H9 (cell line): ENCODE measurements at regions not wholly inside any gene's neighbourhood (a gene's known extent, or its start where the extent isn't known, plus 50 kb on each side); places are given as distances from the start of the nearest gene placed in this dataset.

ENCODE experiments used
- DNase-seq: peaks from one replicate; pipeline ENCODE4 v3.0.0-alpha.2; 2017
- H2AFZ ChIP-seq: one replicate; pipeline ENCODE4 v1.6.1; 2013; ENCODE audit warnings: mild to moderate bottlenecking, low read length, control low read depth, moderate library complexity
- H2AK5ac ChIP-seq: 2 replicates; pipeline ENCODE4 v1.6.1; 2013; ENCODE audit warnings: low read length, control low read depth, mixed read lengths; ENCODE audit not compliant: insufficient read length
- H2BK120ac ChIP-seq: one replicate; pipeline ENCODE4 v1.6.1; 2013; ENCODE audit warnings: low read depth, mild to moderate bottlenecking, low read length, control low read depth, inconsistent platforms; ENCODE audit not compliant: poor library complexity, severe bottlenecking
- H2BK12ac ChIP-seq: 2 replicates; pipeline ENCODE4 v1.6.1; 2013; ENCODE audit warnings: low read length, control low read depth, mixed read lengths, low read depth; ENCODE audit not compliant: insufficient read length
- H2BK15ac ChIP-seq: 2 replicates; pipeline ENCODE4 v1.6.1; 2013; ENCODE audit warnings: low read depth, low read length, control low read depth
- H2BK20ac ChIP-seq: one replicate; pipeline ENCODE4 v1.6.1; 2013; ENCODE audit warnings: low read depth, mild to moderate bottlenecking, low read length, control low read depth, inconsistent platforms; ENCODE audit not compliant: poor library complexity, severe bottlenecking
- H2BK5ac ChIP-seq: 2 replicates; pipeline ENCODE4 v1.6.1; 2013; ENCODE audit warnings: low read length, control low read depth, mixed read lengths; ENCODE audit not compliant: insufficient read length
- H3K14ac ChIP-seq: 2 replicates; pipeline ENCODE4 v1.6.1; 2013; ENCODE audit warnings: low read length, control low read depth; ENCODE audit not compliant: insufficient read depth
- H3K18ac ChIP-seq: 2 replicates; pipeline ENCODE4 v1.6.1; 2013; ENCODE audit warnings: low read depth, mild to moderate bottlenecking, mixed read lengths, low read length, control low read depth; ENCODE audit not compliant: insufficient read length
- H3K23ac ChIP-seq: 2 replicates; pipeline ENCODE4 v1.6.1; 2013; ENCODE audit warnings: low read length, control low read depth, mixed read lengths, low read depth; ENCODE audit not compliant: insufficient read length
- H3K23me2 ChIP-seq: 2 replicates; pipeline ENCODE4 v1.6.1; 2013; ENCODE audit warnings: low read depth, mild to moderate bottlenecking, mixed read lengths, low read length, control low read depth; ENCODE audit not compliant: insufficient read length, poor library complexity, severe bottlenecking
- H3K27ac ChIP-seq: 2 replicates; pipeline ENCODE4 v1.5.1; 2013; ENCODE audit warnings: low read length, control low read depth, mixed read lengths, low read depth; ENCODE audit not compliant: insufficient read length
- H3K27me3 ChIP-seq: 2 replicates; pipeline ENCODE4 v1.6.1; 2013; ENCODE audit warnings: low read length, control low read depth, inconsistent platforms; ENCODE audit not compliant: insufficient read depth
- H3K4ac ChIP-seq: 2 replicates; pipeline ENCODE4 v1.6.1; 2013; ENCODE audit warnings: low read depth, mild to moderate bottlenecking, control low read depth, inconsistent platforms, low read length, moderate library complexity
- H3K4me1 ChIP-seq: 2 replicates; pipeline ENCODE4 v1.6.1; 2013; ENCODE audit warnings: low read length, control low read depth, inconsistent platforms; ENCODE audit not compliant: insufficient read depth
- H3K4me2 ChIP-seq: 2 replicates; pipeline ENCODE4 v1.6.1; 2013; ENCODE audit warnings: low read length, control low read depth, mixed read lengths; ENCODE audit not compliant: insufficient read length, insufficient read depth
- H3K56ac ChIP-seq: 2 replicates; pipeline ENCODE4 v1.6.1; 2013; ENCODE audit warnings: low read depth, mild to moderate bottlenecking, mixed read lengths, low read length, control low read depth; ENCODE audit not compliant: insufficient read length
- H3K79me1 ChIP-seq: 2 replicates; pipeline ENCODE4 v1.6.1; 2013; ENCODE audit warnings: low read depth, mild to moderate bottlenecking, moderate library complexity, low read length, control low read depth, inconsistent platforms; ENCODE audit not compliant: insufficient read depth, poor library complexity, severe bottlenecking
- H3K79me2 ChIP-seq: 2 replicates; pipeline ENCODE4 v1.6.1; 2013; ENCODE audit warnings: low read length, control low read depth, inconsistent platforms; ENCODE audit not compliant: insufficient read depth
- H3K9ac ChIP-seq: 2 replicates; pipeline ENCODE4 v1.6.1; 2013; ENCODE audit warnings: low read length, control low read depth, mixed read lengths; ENCODE audit not compliant: insufficient read length; ENCODE audit errors: extremely low read depth
- H3K9me3 ChIP-seq: one replicate; pipeline ENCODE4 v1.6.1; 2013; ENCODE audit warnings: low read depth, low read length, inconsistent platforms; ENCODE audit not compliant: control insufficient read depth
- H3T11ph ChIP-seq: one replicate; pipeline ENCODE4 v1.6.1; 2013; ENCODE audit warnings: mild to moderate bottlenecking, low read length, control low read depth, inconsistent platforms
- H4K20me1 ChIP-seq: one replicate; pipeline ENCODE4 v1.6.1; 2013; ENCODE audit not compliant: control insufficient read depth, insufficient read length, insufficient read depth
- H4K5ac ChIP-seq: 2 replicates; pipeline ENCODE4 v1.6.1; 2013; ENCODE audit warnings: low read depth, mild to moderate bottlenecking, mixed read lengths, low read length, control low read depth; ENCODE audit not compliant: insufficient read length
- H4K8ac ChIP-seq: replicated peaks from 2 replicates; pipeline ENCODE4 v1.6.1; 2013; ENCODE audit warnings: low read length, control low read depth, mixed read lengths, low read depth; ENCODE audit not compliant: insufficient read length
- H4K91ac ChIP-seq: 2 replicates; pipeline ENCODE4 v1.6.1; 2013; ENCODE audit warnings: low read depth, mild to moderate bottlenecking, moderate library complexity, mixed read lengths, low read length, control low read depth; ENCODE audit not compliant: insufficient read length
- H3K27ac Mint-ChIP-seq, 3 experiments: 2 replicates in 2 of 3; 3 replicates in 1 of 3; pipeline ENCODE4 v1.8.0; 2020 to 2021; ENCODE audit warnings: mixed read lengths in 3 of 3, mild to moderate bottlenecking in 1 of 3, moderate library complexity in 1 of 3
- H3K27me3 Mint-ChIP-seq: 2 replicates; pipeline ENCODE4 v1.8.0; 2021; ENCODE audit warnings: low read depth, mild to moderate bottlenecking, moderate library complexity, mixed read lengths
- H3K36me3 Mint-ChIP-seq, 3 experiments: 2 replicates in 2 of 3; 3 replicates in 1 of 3; pipeline ENCODE4 v1.8.0; 2020 to 2021; ENCODE audit warnings: low read depth in 3 of 3, mixed read lengths in 3 of 3; ENCODE audit not compliant: insufficient read depth in 1 of 3
- H3K4me1 Mint-ChIP-seq, 2 experiments: 2 replicates each; pipeline ENCODE4 v1.8.0; 2020; ENCODE audit warnings: mixed read lengths in 2 of 2
- H3K4me3 Mint-ChIP-seq, 2 experiments: 2 replicates in 1 of 2; 3 replicates in 1 of 2; pipeline ENCODE4 v1.8.0; 2020 to 2021; ENCODE audit warnings: mild to moderate bottlenecking in 2 of 2, mixed read lengths in 2 of 2, moderate library complexity in 1 of 2
- H3K9me3 Mint-ChIP-seq, 2 experiments: 2 replicates in 1 of 2; 3 replicates in 1 of 2; pipeline ENCODE4 v1.8.0; 2020; ENCODE audit warnings: mild to moderate bottlenecking in 2 of 2, mixed read lengths in 2 of 2, moderate library complexity in 1 of 2
- WGBS: extraction: QIAGEN DNeasy Blood & Tissue Kit; methylation state at CpG from one replicate; pipeline ENCODE4 v1.1.7; 2013; ENCODE audit warnings: missing lambda C conversion rate, low lambda C conversion rate, mixed read lengths; ENCODE audit not compliant: insufficient read length; ENCODE audit errors: extremely low coverage; 5-methylcytosine and 5-hydroxymethylcytosine counted together
- TF ChIP-seq, protein P1 (sequence below): fragments of 200-600 bp; sonication (generic); conservative IDR thresholded peaks from 3 replicates; pipeline ENCODE4 v1.8.0; 2021; ENCODE audit warnings: antibody characterized with exemption, mild to moderate bottlenecking

DNA sequence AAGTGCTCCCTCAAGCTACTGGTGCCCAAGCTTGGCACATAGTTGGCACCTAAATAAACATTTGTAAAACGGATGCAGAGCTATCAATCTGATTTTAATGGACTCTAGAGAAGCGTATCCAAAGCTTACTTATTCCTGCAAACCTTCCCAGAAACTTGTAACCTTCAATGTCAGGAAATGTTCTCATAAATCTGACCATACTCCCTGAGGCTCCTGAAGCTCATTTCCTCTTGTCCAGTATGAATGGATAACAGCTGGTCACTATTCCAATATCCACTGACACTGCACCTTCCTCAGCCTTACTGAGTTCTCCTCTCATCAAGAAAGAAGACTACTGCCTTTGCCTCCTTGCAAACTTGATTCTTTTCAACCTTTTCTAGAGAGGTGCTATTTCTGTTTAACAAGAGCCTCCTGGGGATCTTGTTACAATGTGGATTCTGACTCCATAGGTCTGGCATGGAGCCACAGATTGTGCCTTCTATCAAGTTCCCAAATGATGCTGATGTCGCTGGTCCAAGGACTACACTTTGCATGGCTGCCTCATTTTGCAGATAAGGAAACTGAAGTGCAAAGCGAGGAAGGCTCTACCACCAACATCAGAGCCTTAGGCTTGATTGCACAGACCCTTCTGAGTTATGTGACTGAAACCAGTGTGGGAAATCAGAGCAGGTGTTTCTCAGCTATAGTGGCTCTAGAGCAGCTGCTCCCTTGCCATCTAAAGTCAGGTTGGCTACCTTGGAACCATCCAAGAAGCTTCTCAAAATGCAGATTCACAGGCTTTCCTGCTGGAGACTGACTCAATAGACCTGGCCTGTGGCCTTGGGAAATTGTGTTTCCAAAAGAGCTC lies 377.8 kb downstream of the SOX9 start:
- Histone ChIP-seq H2BK120ac (no peak overlapping the region), H3K23me2 (no peaks in the 10 kb centered on the region), H3K56ac (no peak overlapping the region), H2AFZ (no peak overlapping the region), H3K4ac (no peak overlapping the region), H3K14ac (no peak overlapping the region), H3K18ac (no peak overlapping the region), H4K5ac (no peak overlapping the region), H3K9me3 (no peaks in the 10 kb centered on the region), H3K9ac (no peak overlapping the region), H3K27ac (no peak overlapping the region), H3K79me2 (no peaks in the 10 kb centered on the region), H2BK15ac (no peak overlapping the region), H3K4me1 (no peaks in the 10 kb centered on the region; the same call in 1 of the 2 replicates), H3K4me2 (no peak overlapping the region), H3K27me3 (no peaks in the 10 kb centered on the region), H4K8ac (no peak overlapping the region), H3K23ac (no peak overlapping the region), H3T11ph (no peak overlapping the region), H2AK5ac (no peak overlapping the region), H2BK12ac (no peak overlapping the region), H4K20me1 (no peaks in the 10 kb centered on the region), H2BK20ac (no peak overlapping the region), H4K91ac (no peak overlapping the region), H3K79me1 (no peaks in the 10 kb centered on the region), H2BK5ac (no peak overlapping the region)
- Mint-ChIP-seq H3K4me3 (no peak overlapping the region), H3K27ac (peak overlapping the region in 1 of 3 experiments; percentile 29; a peak in 1 of 7 replicates), H3K9me3 (no peaks in the 10 kb centered on the region), H3K27me3 (peaks cover 3% of the 10 kb centered on the region), H3K36me3 (peaks cover 0 to 2% (median 0%) of the 10 kb centered on the region in 3 experiments; a peak in 1 of 7 replicates), H3K4me1 (peaks cover 22 to 27% of the 10 kb centered on the region in 2 experiments)
- no CpG with 5 or more reads among the region's 4 CpGs for WGBS
- no peak for DNase-seq
- TF ChIP-seq, protein P1, sequence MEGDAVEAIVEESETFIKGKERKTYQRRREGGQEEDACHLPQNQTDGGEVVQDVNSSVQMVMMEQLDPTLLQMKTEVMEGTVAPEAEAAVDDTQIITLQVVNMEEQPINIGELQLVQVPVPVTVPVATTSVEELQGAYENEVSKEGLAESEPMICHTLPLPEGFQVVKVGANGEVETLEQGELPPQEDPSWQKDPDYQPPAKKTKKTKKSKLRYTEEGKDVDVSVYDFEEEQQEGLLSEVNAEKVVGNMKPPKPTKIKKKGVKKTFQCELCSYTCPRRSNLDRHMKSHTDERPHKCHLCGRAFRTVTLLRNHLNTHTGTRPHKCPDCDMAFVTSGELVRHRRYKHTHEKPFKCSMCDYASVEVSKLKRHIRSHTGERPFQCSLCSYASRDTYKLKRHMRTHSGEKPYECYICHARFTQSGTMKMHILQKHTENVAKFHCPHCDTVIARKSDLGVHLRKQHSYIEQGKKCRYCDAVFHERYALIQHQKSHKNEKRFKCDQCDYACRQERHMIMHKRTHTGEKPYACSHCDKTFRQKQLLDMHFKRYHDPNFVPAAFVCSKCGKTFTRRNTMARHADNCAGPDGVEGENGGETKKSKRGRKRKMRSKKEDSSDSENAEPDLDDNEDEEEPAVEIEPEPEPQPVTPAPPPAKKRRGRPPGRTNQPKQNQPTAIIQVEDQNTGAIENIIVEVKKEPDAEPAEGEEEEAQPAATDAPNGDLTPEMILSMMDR = no peak
